ENCODE measurements at regions not wholly inside any gene's neighbourhood (a gene's known extent, or its start where the extent isn't known, plus 50 kb on each side); places are given as distances from the start of the nearest gene placed in this dataset.

DNA sequence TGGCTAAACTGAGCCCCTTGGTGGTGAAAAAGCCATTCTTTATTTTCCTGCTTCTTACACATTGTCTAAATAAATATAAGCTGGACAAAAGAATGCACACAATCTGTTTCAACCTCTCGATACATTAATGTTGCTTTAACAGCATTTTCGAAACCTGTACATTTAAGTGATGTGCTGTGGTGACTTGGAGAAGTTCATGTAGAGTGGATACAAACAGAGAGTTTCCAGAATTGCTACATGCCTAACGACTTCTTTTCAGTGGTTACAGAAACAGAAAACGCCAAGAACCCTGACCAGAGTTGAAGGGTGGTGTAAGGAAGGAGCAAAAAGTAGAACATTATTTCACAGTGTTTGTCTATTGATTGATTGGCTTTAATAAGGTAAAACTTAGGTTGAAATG lies 500.9 kb downstream of the SLC16A7 start:
- Histone ChIP-seq H2BK15ac (replicated peaks; ENCODE audit: low read depth) (no peak overlapping the region), H4K5ac (ENCODE audit: low read length) (no peak overlapping the region), H2AK5ac (ENCODE audit: low read length) (no peak overlapping the region), H3K4me1 (ENCODE audit: control insufficient read depth, low read depth, low read length) (no peaks in the 10 kb centered on the region), H3K27ac (ENCODE audit: low read depth, low read length) (no peak overlapping the region), H3K18ac (ENCODE audit: low read length) (no peak overlapping the region), H3K4me3 (ENCODE audit: low read length) (no peak overlapping the region), H3K56ac (ENCODE audit: low read length) (no peak overlapping the region), H2BK5ac (ENCODE audit: low read length) (no peak overlapping the region), H3K4me2 (ENCODE audit: low read length) (no peak overlapping the region), H3K4ac (ENCODE audit: low read depth, low read length) (no peak overlapping the region), H2BK120ac (ENCODE audit: low read depth, low read length) (no peak overlapping the region), H4K8ac (ENCODE audit: low read depth, low read length) (no peak overlapping the region), H3K36me3 (ENCODE audit: control insufficient read depth, insufficient read depth, low read length) (no peaks in the 10 kb centered on the region), H3K27me3 (ENCODE audit: insufficient read depth, low read length, poor library complexity) (no peaks in the 10 kb centered on the region), H3K79me2 (ENCODE audit: control insufficient read depth, insufficient read depth, low read length) (no peaks in the 10 kb centered on the region), H3K9ac (ENCODE audit: low read length) (no peak overlapping the region), H3K79me1 (ENCODE audit: low read length) (no peaks in the 10 kb centered on the region), H3K23ac (ENCODE audit: low read length) (no peak overlapping the region)
- no CpG with 5 or more reads among the region's 4 CpGs for WGBS (ENCODE audit: extremely low coverage, insufficient coverage, low lambda C conversion rate)
- DNase-seq = no peak

DNA sequence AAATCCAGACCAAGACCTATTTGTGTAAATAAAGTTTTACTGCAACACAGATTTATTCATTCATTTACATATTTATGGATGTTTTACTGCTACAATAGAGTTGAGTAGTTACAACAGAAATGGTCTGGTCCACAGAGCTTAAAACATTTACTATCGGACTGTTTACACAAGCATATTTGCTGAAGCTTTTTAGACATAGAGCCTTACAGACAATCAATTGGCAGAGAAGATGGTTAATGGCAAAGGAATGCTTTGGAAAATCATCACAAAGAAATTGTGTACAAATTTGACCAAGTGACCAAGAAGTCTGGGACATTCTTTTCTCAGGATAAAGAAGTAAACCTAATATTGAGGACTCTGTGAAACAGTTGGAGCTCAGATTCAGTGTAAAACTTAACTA lies 504.3 kb downstream of the SLC16A7 start:
- Histone ChIP-seq H3K18ac (ENCODE audit: low read length) (no peak overlapping the region), H2BK5ac (ENCODE audit: low read length) (no peak overlapping the region), H3K79me1 (ENCODE audit: low read length) (no peaks in the 10 kb centered on the region), H3K4me1 (ENCODE audit: control insufficient read depth, low read depth, low read length) (no peaks in the 10 kb centered on the region), H4K5ac (ENCODE audit: low read length) (no peak overlapping the region), H3K27me3 (ENCODE audit: insufficient read depth, low read length, poor library complexity) (no peaks in the 10 kb centered on the region), H2BK120ac (ENCODE audit: low read depth, low read length) (no peak overlapping the region), H3K27ac (ENCODE audit: low read depth, low read length) (no peak overlapping the region), H3K56ac (ENCODE audit: low read length) (no peak overlapping the region), H3K79me2 (ENCODE audit: control insufficient read depth, insufficient read depth, low read length) (no peaks in the 10 kb centered on the region), H3K4me3 (ENCODE audit: low read length) (no peak overlapping the region), H3K9ac (ENCODE audit: low read length) (no peak overlapping the region), H2BK15ac (replicated peaks; ENCODE audit: low read depth) (no peak overlapping the region), H3K23ac (ENCODE audit: low read length) (no peak overlapping the region), H4K8ac (ENCODE audit: low read depth, low read length) (no peak overlapping the region), H3K4ac (ENCODE audit: low read depth, low read length) (no peak overlapping the region), H3K4me2 (ENCODE audit: low read length) (no peak overlapping the region), H3K36me3 (ENCODE audit: control insufficient read depth, insufficient read depth, low read length) (no peaks in the 10 kb centered on the region), H2AK5ac (ENCODE audit: low read length) (no peak overlapping the region)
- no peak for DNase-seq
- WGBS (ENCODE audit: extremely low coverage, insufficient coverage, low lambda C conversion rate) = no CpG with 5 or more reads among the region's 1 CpG

DNA sequence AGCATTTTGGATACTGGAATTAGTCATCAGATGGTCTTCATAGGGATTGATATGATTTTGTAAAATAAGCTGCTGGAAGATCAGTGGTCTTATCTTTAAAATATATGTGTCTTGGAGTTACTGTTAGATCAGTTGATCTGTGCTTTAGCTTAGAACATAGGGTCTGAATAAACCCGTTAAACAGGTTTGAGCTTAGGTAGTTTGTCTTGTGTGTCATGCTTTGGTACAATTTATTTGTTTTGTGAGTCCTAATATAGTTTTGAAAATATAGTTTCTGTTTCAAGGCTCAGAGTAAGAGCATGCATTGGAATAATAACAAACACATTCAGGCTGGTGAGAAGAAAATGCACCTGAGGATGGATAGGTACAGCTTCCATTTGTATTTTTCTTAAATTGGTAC lies 505.0 kb downstream of the SLC16A7 start:
- no peak overlapping the region for H4K5ac ChIP-seq (ENCODE audit: low read length)
- no peak overlapping the region for H4K8ac ChIP-seq (ENCODE audit: low read depth, low read length)
- H3K56ac ChIP-seq (ENCODE audit: low read length) = no peak overlapping the region
- no peak overlapping the region for H3K4me2 ChIP-seq (ENCODE audit: low read length)
- H2BK120ac ChIP-seq (ENCODE audit: low read depth, low read length) = no peak overlapping the region
- no peak overlapping the region for H2BK5ac ChIP-seq (ENCODE audit: low read length)
- no peak overlapping the region for H3K4me3 ChIP-seq (ENCODE audit: low read length)
- no peak for DNase-seq
- H3K27me3 ChIP-seq (ENCODE audit: insufficient read depth, low read length, poor library complexity) = no peaks in the 10 kb centered on the region
- no peak overlapping the region for H3K27ac ChIP-seq (ENCODE audit: low read depth, low read length)
- no peak overlapping the region for H3K23ac ChIP-seq (ENCODE audit: low read length)
- no peaks in the 10 kb centered on the region for H3K79me2 ChIP-seq (ENCODE audit: control insufficient read depth, insufficient read depth, low read length)
- H3K4me1 ChIP-seq (ENCODE audit: control insufficient read depth, low read depth, low read length) = no peaks in the 10 kb centered on the region
- H2BK15ac ChIP-seq (replicated peaks; ENCODE audit: low read depth) = no peak overlapping the region
- no peak overlapping the region for H2AK5ac ChIP-seq (ENCODE audit: low read length)
- no CpG with 5 or more reads among the region's 1 CpG for WGBS (ENCODE audit: extremely low coverage, insufficient coverage, low lambda C conversion rate)
- no peak overlapping the region for H3K18ac ChIP-seq (ENCODE audit: low read length)
- H3K9ac ChIP-seq (ENCODE audit: low read length) = no peak overlapping the region
- no peaks in the 10 kb centered on the region for H3K36me3 ChIP-seq (ENCODE audit: control insufficient read depth, insufficient read depth, low read length)
- no peaks in the 10 kb centered on the region for H3K79me1 ChIP-seq (ENCODE audit: low read length)
- H3K4ac ChIP-seq (ENCODE audit: low read depth, low read length) = no peak overlapping the region

DNA sequence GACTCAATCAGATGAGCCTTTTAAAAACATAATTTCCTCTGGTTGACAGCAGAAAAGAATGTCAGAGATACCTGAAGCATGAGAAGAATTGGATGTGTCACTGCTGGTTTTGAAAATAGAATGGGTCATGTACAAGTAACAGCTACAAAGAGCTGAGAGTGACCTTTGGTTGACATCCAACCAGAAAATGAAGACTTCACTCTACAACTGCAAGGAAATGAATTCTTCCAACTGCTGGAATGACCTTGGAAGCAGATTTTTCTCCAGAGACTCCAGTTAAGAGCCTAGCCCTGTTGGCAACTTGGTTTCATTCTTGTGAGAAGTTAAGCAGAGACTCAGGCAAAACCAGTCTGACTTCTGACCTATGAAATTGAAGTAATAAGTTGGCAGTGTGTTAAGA lies 505.9 kb downstream of the SLC16A7 start:
- Histone ChIP-seq H3K79me2 (ENCODE audit: control insufficient read depth, insufficient read depth, low read length) (no peaks in the 10 kb centered on the region), H3K4me2 (ENCODE audit: low read length) (no peak overlapping the region), H2AK5ac (ENCODE audit: low read length) (no peak overlapping the region), H4K8ac (ENCODE audit: low read depth, low read length) (no peak overlapping the region), H3K4me3 (ENCODE audit: low read length) (no peak overlapping the region), H3K9ac (ENCODE audit: low read length) (no peak overlapping the region), H4K5ac (ENCODE audit: low read length) (no peak overlapping the region), H3K27me3 (ENCODE audit: insufficient read depth, low read length, poor library complexity) (no peaks in the 10 kb centered on the region), H3K18ac (ENCODE audit: low read length) (no peak overlapping the region), H3K79me1 (ENCODE audit: low read length) (no peaks in the 10 kb centered on the region), H3K56ac (ENCODE audit: low read length) (no peak overlapping the region), H3K27ac (ENCODE audit: low read depth, low read length) (no peak overlapping the region), H3K4ac (ENCODE audit: low read depth, low read length) (no peak overlapping the region), H3K23ac (ENCODE audit: low read length) (no peak overlapping the region), H2BK5ac (ENCODE audit: low read length) (no peak overlapping the region), H2BK120ac (ENCODE audit: low read depth, low read length) (no peak overlapping the region), H3K4me1 (ENCODE audit: control insufficient read depth, low read depth, low read length) (no peaks in the 10 kb centered on the region), H2BK15ac (replicated peaks; ENCODE audit: low read depth) (no peak overlapping the region), H3K36me3 (ENCODE audit: control insufficient read depth, insufficient read depth, low read length) (no peaks in the 10 kb centered on the region)
- no peak for DNase-seq

DNA sequence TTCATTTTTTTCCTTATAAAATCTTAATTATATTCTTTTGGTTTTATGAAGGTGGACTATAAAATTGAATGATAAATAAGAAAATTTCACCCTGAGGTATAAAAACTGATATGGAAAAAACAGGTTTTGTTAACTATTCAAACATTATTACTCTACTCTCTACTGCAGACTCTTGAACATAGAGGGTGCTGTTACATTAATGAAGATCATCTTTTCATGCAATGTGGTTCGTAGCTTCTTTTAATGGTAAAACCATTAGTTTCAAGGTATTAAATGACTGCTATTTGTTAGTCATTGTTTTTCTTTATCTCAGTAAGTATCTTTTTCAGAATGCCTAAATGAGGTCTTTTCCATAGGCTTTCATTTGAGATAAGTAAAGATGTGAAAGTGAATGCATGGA lies 510.4 kb downstream of the SLC16A7 start:
- Histone ChIP-seq H3K27ac (ENCODE audit: low read depth, low read length) (no peak overlapping the region), H2BK120ac (ENCODE audit: low read depth, low read length) (no peak overlapping the region), H2AK5ac (ENCODE audit: low read length) (no peak overlapping the region), H3K4me2 (ENCODE audit: low read length) (no peak overlapping the region), H2BK5ac (ENCODE audit: low read length) (no peak overlapping the region), H3K4me3 (ENCODE audit: low read length) (no peak overlapping the region), H4K5ac (ENCODE audit: low read length) (no peak overlapping the region), H3K9ac (ENCODE audit: low read length) (no peak overlapping the region), H3K79me1 (ENCODE audit: low read length) (no peaks in the 10 kb centered on the region), H2BK15ac (replicated peaks; ENCODE audit: low read depth) (no peak overlapping the region), H3K27me3 (ENCODE audit: insufficient read depth, low read length, poor library complexity) (no peaks in the 10 kb centered on the region), H3K4ac (ENCODE audit: low read depth, low read length) (no peak overlapping the region), H4K8ac (ENCODE audit: low read depth, low read length) (no peak overlapping the region), H3K56ac (ENCODE audit: low read length) (no peak overlapping the region), H3K18ac (ENCODE audit: low read length) (no peak overlapping the region), H3K23ac (ENCODE audit: low read length) (no peak overlapping the region), H3K4me1 (ENCODE audit: control insufficient read depth, low read depth, low read length) (no peaks in the 10 kb centered on the region), H3K79me2 (ENCODE audit: control insufficient read depth, insufficient read depth, low read length) (no peaks in the 10 kb centered on the region), H3K36me3 (ENCODE audit: control insufficient read depth, insufficient read depth, low read length) (no peaks in the 10 kb centered on the region)
- DNase-seq = no peak
- no CpG with 5 or more reads among the region's 1 CpG for WGBS (ENCODE audit: extremely low coverage, insufficient coverage, low lambda C conversion rate)

DNA sequence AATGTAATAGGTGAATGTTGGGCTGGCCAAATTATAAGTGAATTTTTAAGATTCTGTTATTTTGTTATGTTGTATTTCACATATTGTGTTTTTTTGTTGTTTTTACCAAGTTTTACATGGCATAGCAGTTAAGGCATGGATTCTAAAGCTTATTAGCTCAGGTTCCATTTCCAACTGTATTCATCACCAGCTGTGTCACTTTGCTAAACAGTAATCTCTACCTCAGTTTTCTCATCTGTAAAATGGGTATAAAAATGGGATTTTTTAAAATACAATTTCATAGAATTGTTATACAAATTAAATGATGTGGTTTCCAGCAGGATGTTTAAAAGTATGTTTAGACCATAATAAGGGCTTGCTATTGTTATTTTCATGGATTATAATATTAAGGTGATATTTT lies 512.2 kb downstream of the SLC16A7 start:
- Histone ChIP-seq H2BK5ac (ENCODE audit: low read length) (no peak overlapping the region), H3K36me3 (ENCODE audit: control insufficient read depth, insufficient read depth, low read length) (no peaks in the 10 kb centered on the region), H4K8ac (ENCODE audit: low read depth, low read length) (no peak overlapping the region), H3K4me2 (ENCODE audit: low read length) (no peak overlapping the region), H3K56ac (ENCODE audit: low read length) (no peak overlapping the region), H3K79me2 (ENCODE audit: control insufficient read depth, insufficient read depth, low read length) (no peaks in the 10 kb centered on the region), H3K18ac (ENCODE audit: low read length) (no peak overlapping the region), H3K4me1 (ENCODE audit: control insufficient read depth, low read depth, low read length) (no peaks in the 10 kb centered on the region), H2BK15ac (replicated peaks; ENCODE audit: low read depth) (no peak overlapping the region), H4K5ac (ENCODE audit: low read length) (no peak overlapping the region), H3K4ac (ENCODE audit: low read depth, low read length) (no peak overlapping the region), H3K23ac (ENCODE audit: low read length) (no peak overlapping the region), H3K9ac (ENCODE audit: low read length) (no peak overlapping the region), H3K27ac (ENCODE audit: low read depth, low read length) (no peak overlapping the region), H3K4me3 (ENCODE audit: low read length) (no peak overlapping the region), H2BK120ac (ENCODE audit: low read depth, low read length) (no peak overlapping the region), H3K27me3 (ENCODE audit: insufficient read depth, low read length, poor library complexity) (no peaks in the 10 kb centered on the region), H3K79me1 (ENCODE audit: low read length) (no peaks in the 10 kb centered on the region), H2AK5ac (ENCODE audit: low read length) (no peak overlapping the region)
- DNase-seq = no peak
